ENCODE measurements at regions not wholly inside any gene's neighbourhood (a gene's known extent, or its start where the extent isn't known, plus 50 kb on each side); places are given as distances from the start of the nearest gene placed in this dataset.

- H3K4me1 ChIP-seq, result no peaks in the 10 kb centered on the region
- H3K9me3 ChIP-seq, result no peaks in the 10 kb centered on the region
- H3K27ac ChIP-seq, result no peak overlapping the region
- intact Hi-C loops (cut with DNase I), result no loop called here
- H3K36me3 ChIP-seq, result no peaks in the 10 kb centered on the region
- WGBS, 2 donors, result 50 to 92% methylated on average over 1 of the region's 1 CpG
- no peak for DNase-seq
- TF ChIP-seq POLR2A (IDR thresholded peaks at IDR 0.05) (no peak), CTCF (IDR thresholded peaks at IDR 0.05) (no peak)
- H3K4me3 ChIP-seq, result no peak overlapping the region
- H3K27me3 ChIP-seq, result no peaks in the 10 kb centered on the region
These were observed 237.0 kb upstream of the SLC14A2 start for GRCh38 chr18:45378308-45378707.

GRCh38 chr18:45378933-45379332 is 236.3 kb upstream of the SLC14A2 start:
- 87 to 89% methylated on average over 5 of the region's 5 CpGs for WGBS, 2 donors
- Histone ChIP-seq H3K36me3 (no peaks in the 10 kb centered on the region), H3K4me1 (no peaks in the 10 kb centered on the region), H3K9me3 (no peaks in the 10 kb centered on the region), H3K27me3 (no peaks in the 10 kb centered on the region), H3K4me3 (no peak overlapping the region), H3K27ac (no peak overlapping the region)
- DNase-seq, result no peak
- intact Hi-C loops (cut with DNase I), result no loop called here
- no peak for TF ChIP-seq CTCF (IDR thresholded peaks at IDR 0.05)
- no peak for TF ChIP-seq POLR2A (IDR thresholded peaks at IDR 0.05)
- TF ChIP-seq POLR2AphosphoS5 (IDR thresholded peaks at IDR 0.05), result no peak

GRCh38 chr18:45379903-45380302 is 235.4 kb upstream of the SLC14A2 start:
- intact Hi-C loops (cut with DNase I), result no loop called here
- H3K4me3 ChIP-seq, result no peak overlapping the region
- H3K27me3 ChIP-seq, result no peaks in the 10 kb centered on the region
- no peaks in the 10 kb centered on the region for H3K4me1 ChIP-seq
- DNase-seq, result no peak
- WGBS, 2 donors, result 82 to 87% methylated on average over 1 of the region's 1 CpG
- no peaks in the 10 kb centered on the region for H3K9me3 ChIP-seq
- TF ChIP-seq POLR2AphosphoS5 (IDR thresholded peaks at IDR 0.05) (no peak), CTCF (IDR thresholded peaks at IDR 0.05) (no peak), EP300 (IDR thresholded peaks at IDR 0.05) (no peak), POLR2A (IDR thresholded peaks at IDR 0.05) (no peak)
- H3K27ac ChIP-seq, result no peak overlapping the region
- no peaks in the 10 kb centered on the region for H3K36me3 ChIP-seq

GRCh38 chr18:45381282-45381681 is 234.0 kb upstream of the SLC14A2 start:
- no peaks in the 10 kb centered on the region for H3K36me3 ChIP-seq
- no peak for DNase-seq
- H3K4me3 ChIP-seq, result no peak overlapping the region
- H3K27me3 ChIP-seq, result no peaks in the 10 kb centered on the region
- TF ChIP-seq POLR2AphosphoS5 (IDR thresholded peaks at IDR 0.05) (no peak), CTCF (IDR thresholded peaks at IDR 0.05) (no peak), POLR2A (IDR thresholded peaks at IDR 0.05) (no peak), EP300 (IDR thresholded peaks at IDR 0.05) (no peak)
- intact Hi-C loops (cut with DNase I), result no loop called here
- H3K4me1 ChIP-seq, result no peaks in the 10 kb centered on the region
- H3K9me3 ChIP-seq, result no peaks in the 10 kb centered on the region
- 59 to 82% methylated on average over 1 of the region's 1 CpG for WGBS, 2 donors
- H3K27ac ChIP-seq, result no peak overlapping the region

GRCh38 chr18:45383228-45383627 is 232.0 kb upstream of the SLC14A2 start:
- intact Hi-C loops (cut with DNase I), result no loop called here
- 93 to 94% methylated on average over 1 of the region's 1 CpG for WGBS, 2 donors
- no peak for DNase-seq
- TF ChIP-seq EP300 (IDR thresholded peaks at IDR 0.05) (no peak), CTCF (IDR thresholded peaks at IDR 0.05) (no peak)
- H3K27me3 ChIP-seq, result no peaks in the 10 kb centered on the region
- no peak overlapping the region for H3K4me3 ChIP-seq
- H3K27ac ChIP-seq, result no peak overlapping the region
- no peaks in the 10 kb centered on the region for H3K4me1 ChIP-seq
- no peaks in the 10 kb centered on the region for H3K36me3 ChIP-seq
- H3K9me3 ChIP-seq, result no peaks in the 10 kb centered on the region
